Glomerular endothelial cell (primary cell): ENCODE measurements at regions not wholly inside any gene's neighbourhood (a gene's known extent, or its start where the extent isn't known, plus 50 kb on each side); places are given as distances from the start of the nearest gene placed in this dataset.

Experiments used
- DNase-seq: peaks from one replicate; pipeline ENCODE4 v3.0.0-alpha.2; 2011; ENCODE audit warnings: low read depth, low spot score; ENCODE audit errors: extremely low read depth

DNA sequence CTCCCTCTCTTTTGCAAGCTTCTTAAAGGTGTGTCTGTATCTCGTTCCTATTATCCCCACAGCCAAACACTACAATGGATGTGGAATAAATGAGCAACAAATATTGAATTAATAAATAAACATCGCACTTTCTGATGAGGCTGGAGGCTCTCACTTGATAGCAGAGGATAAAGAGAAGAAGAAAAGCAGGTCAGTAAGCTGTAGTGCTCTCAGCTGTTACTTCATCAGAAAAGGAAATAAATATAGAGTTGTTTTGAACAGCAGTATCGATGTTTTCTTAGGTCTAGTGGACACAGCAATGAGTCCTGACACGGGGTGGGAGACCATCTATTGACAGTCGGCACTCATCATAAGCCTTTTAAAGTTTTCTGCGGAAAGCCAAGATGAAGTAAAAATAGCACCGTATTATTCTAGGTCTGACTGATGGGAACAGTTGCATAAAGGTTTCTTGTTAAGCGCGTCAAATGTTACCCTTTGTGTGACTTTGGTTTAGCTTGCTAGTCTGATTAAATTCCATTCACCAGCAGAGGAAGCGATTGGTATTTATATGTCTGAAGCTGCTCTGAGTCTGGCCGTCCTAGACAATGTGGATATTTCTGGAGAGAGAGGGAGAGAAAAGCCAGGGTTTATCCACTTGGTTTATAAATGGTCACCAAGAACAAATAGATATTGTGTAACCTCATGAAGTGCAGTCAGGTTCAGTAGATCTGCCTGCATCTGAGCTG, 646.1 kb downstream of the CDH11 start:
- no peak for DNase-seq

DNA sequence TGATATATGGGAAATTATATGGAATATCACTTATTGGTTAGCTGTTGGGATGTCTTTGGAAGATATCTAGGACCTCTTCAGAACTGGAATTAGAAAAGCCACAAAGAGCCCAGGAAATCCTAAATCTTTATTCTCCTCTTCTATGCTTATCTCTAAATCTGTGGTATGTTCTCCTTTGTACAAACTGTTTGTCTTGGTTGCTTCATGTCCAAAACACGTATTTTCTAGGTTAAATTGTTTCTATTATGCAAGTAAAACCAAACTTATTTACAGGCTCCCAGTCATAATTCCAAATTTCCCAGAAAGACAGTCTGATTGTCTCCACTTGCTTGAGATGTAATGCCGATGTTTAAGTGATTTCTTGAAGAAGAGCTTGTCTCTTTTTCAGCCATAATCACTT, 650.9 kb downstream of the CDH11 start:
- no peak for DNase-seq

DNA sequence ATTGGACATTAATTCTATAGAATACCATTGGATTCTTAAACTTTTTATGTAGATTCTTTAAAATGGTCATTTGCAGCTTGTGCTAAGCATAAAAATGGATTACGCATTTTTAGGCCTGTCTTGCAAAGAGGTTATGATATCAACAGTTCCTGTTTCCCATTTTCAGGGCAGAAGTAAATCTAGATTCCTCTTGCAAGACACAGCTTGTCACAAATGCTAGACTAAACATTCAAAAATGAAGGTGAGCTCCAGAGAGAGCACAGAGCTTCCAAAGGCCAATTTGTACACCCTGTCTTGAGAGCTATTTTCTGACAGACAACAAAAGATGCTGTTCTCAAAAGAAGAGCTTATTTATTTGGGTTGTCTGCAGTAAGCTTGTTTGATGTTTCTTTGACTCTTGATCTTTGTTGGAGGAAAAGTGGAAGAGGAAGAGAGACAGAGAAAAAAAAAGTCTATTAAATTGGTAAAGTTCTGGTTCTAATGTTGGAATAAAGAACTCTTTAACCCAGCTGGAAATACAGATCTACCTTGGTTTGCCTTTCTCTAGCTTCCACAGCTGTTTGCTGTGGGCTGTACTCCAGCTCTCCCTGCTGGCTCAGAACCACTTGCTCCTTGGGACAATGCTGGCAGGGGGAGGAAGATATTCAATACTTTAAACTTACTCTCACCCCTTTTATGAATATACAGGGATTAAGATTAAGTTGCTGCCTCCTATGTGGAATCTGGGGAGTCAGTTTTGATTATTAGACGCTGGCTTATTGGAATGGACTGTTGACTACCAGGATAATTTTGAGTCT, 651.8 kb downstream of the CDH11 start:
- no peak for DNase-seq

DNA sequence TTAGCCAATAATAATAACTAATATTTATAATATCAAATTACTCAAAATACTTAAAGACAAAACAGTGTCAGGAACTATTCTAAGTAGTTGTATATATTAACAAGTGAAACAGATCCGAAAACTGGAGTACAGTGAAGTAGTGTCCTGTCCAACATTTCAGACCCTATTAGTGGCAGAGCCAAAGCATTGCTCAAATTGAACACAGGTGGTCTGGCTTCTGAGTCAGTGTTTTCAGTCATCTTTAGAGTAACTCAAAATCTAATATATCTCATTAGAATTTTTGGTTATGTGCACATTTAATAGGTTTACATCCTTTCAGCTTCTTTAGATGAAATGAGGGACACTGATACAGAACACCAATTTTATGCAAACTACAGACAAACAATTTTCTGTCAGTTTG, 652.5 kb downstream of the CDH11 start:
- no peak for DNase-seq

DNA sequence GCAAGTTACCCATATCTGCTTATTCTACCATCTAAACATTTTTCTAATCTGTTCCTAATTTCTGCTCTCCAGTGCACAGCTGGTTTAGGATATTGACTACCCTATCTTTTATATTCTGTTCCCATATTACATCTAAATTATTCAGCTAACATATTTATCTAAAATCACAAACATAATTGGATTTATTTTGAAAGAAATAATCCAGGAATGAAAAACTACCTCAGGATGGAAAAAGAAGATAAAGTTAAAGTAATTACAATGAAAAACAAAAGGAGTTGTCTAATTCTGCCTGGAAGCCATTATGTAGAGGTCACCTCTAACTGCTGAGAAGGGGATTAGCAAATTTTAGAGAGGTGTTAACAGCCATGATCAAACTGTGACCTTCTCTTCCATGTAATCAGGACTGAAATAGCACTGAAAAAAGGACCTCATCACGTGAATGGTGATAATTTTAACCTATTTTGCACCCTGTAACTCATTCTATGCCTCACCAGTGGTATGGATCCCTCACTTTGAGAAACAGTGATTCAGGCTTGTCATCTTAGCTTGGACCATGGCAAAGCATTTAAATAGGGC, 653.3 kb downstream of the CDH11 start:
- no peak for DNase-seq

DNA sequence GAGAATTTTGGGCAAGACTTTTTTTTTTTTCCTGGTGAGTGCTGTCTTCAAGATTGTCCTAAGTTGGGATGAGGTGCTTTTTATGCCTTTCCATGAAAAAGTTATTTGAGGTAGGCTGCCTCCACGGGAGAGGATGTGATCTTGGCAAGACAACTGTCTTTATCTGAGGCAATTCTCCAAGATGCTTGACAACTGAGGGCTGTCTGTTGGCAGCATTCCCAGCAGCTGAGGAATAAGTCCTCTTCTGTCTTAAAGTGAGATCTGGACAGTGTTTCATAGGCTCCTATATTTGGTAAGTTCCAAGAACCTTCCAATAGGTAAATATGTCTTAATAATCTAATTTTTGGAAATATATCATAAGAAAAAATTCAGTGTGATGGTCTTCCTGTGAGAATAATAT, 662.0 kb downstream of the CDH11 start:
- no peak for DNase-seq

DNA sequence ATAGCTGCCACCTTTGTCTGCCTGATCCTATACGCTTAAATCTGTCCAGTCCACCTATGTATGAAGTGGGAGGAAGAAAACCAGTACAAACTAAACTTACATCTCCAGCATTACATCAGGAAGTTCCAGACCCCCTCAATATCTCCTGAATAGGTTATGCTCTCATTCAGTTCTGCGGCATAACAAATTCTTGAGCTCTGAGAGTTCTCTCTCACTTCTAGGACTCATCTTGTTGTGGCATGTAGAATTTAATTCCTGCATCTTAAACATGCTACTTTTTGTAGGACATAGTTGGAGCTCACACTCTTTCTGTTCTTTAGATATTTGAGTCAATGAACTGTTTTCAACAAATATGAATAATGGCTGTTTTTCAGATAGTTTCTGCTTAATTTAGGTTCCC, 662.5 kb downstream of the CDH11 start:
- no peak for DNase-seq

DNA sequence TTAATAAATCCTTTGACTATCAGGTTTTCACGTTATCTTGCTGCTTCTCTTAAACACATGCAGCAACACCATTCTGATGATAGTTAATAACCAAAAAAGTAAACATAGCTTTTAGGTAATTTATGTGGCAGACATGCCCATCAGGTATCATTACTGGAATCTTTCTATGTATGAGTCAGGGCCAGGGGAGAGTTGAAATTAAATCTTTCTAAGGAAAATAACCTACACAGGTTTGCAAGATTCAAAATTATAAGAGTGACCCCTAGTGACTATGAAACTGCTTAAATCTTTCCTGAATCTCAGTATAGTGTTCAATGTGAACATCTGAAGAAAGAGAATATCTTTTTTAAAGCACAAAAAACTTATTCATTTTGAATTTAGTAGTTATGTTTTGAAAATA, 666.6 kb downstream of the CDH11 start:
- DNase-seq: no peak

DNA sequence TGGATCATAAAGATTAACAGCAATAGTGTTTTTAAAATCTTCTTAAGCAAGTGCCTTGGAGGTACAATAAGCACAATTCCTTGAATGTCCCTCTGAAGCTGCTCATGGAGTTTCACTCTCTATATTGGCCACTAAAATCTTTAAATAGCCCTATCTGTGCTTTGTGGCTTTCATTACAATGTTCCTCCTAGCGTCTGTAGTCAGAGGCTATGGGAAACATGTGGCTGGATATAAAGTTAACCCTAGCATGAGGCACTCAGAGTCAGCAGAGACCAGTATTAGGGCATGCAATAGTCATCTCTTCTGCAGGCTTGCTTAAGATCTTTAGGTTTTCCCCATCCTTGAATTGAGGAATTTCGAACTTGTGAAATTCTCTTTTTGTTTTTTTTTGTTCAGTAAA, 668.2 kb downstream of the CDH11 start:
- no peak for DNase-seq

DNA sequence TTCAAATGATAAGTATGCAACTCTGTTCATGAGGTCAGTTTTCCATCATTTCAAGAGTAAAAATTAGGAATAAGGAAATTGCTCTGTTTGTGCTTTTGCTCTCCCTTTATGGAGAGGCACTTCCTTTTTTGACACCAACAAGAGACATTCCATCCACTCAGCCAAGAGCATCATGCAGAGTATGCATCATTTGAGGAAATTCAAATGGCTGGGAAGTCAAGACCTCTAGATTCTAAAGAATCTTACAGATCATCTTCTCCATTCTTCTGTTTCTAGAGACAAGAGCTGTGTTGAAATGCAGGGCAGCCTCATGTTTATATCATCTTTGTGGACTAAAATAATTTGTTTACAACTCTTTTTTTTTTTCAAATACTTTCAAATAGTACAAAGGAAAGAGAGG, 669.4 kb downstream of the CDH11 start:
- no peak for DNase-seq

DNA sequence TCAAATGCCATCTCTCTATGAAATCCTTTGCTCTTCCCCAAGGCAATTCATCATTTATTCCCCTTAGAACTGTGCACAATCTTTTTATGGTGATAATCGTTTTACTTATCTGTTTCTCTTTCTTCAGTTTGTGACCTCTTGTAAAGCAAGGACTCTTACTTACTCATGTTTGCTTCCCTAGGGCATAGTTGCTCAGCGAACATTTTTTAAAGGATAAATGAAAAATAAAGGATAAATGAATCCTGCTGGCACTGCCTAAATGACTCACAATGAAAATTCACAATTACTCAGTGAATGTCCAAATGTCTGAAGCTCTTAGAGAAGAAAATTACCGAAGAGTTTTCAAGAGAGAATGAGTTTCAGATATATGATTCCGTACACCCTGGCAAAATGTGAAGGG, 671.7 kb downstream of the CDH11 start:
- DNase-seq: no peak

DNA sequence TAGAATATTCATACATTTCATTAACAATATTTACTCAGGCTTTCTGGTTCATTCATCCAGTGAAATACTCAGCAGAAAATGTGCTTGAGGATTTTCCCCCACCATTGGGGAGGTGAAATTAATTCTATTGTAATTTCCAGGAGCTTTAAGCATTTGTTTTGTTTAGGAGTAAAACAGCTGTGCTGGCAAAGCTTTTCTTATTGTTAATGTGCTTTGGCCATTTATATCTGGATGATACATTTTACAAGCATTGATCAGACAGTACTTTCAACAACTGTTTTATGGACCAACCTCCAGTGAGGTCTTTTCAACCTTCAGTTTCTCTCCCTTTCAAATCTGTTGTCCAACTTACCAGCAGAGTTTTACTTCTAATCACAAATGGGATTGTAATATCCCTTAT, 672.4 kb downstream of the CDH11 start:
- no peak for DNase-seq

DNA sequence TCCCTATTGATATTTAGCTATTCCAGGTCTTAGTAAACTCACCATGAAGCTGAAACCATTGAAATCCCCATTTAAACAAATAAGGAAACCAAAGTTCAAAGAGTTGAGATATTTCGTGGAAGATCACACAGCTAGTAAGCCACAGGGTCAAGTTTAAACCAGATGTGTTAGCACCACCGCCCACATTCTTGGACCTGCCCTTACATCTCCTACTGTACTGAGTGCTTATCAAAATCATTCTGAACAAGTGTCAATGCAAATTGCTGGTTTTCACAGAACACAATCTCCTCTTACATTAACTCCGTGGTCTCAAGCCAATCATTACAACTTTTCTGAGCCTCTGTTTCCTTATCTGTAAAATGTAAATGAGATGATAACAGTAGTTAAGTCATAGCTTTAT, 676.2 kb downstream of the CDH11 start:
- no peak for DNase-seq

DNA sequence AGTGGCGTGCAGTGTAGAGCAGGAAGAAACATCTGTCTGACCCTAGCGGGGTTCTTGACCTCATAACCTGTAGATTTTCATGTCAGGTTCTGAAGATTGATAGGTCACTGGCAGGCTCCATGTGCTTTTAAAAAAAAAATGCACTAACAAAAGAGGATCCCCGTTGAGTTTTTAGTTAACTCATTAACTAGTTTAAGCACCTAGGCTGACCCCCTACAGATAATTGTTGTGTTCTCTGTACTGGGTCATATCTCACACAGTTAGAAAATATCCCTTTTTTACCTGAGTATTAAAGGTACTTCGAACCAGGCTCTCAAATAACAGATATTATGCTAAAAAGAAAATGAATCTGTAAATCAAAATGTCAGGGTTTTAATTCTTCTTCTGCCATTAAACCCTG, 676.6 kb downstream of the CDH11 start:
- no peak for DNase-seq

DNA sequence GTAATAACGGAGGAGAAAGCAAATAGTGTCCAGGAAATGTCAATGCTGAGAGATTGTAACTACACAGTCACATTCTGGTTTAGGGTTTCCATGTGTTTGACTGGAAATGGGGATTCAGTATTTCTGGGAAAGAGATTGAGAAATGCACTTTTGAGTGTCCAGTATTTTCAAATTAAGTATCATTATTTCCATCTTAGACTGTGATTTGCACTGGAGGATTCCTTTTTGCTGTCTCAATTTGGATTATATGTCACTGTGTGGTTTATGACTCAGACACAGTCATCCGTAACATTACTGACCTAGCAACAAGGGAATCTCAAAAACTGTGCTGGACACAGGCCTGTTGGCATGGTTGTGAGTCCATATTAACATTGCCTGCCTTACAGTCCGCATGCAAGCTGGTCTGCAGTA, 681.4 kb downstream of the CDH11 start:
- DNase-seq: no peak

DNA sequence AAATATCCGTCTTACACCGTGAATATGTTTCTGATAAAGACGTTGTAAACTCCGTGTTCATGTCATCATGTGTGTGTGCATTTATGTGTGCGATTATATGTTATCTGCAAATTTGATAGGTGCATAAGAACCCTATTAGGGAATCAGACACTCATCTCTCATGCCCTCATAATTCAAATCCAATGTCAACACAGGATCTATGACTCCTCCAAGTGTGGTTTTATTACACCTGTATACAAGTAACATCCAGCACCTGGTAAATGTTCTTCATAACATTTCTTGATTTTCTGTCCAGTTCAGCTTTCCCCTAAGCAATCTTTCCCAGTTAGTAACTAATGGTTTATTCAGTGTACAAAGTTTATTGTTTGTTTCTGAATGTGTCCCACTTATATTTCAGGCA, 681.9 kb downstream of the CDH11 start:
- no peak for DNase-seq

DNA sequence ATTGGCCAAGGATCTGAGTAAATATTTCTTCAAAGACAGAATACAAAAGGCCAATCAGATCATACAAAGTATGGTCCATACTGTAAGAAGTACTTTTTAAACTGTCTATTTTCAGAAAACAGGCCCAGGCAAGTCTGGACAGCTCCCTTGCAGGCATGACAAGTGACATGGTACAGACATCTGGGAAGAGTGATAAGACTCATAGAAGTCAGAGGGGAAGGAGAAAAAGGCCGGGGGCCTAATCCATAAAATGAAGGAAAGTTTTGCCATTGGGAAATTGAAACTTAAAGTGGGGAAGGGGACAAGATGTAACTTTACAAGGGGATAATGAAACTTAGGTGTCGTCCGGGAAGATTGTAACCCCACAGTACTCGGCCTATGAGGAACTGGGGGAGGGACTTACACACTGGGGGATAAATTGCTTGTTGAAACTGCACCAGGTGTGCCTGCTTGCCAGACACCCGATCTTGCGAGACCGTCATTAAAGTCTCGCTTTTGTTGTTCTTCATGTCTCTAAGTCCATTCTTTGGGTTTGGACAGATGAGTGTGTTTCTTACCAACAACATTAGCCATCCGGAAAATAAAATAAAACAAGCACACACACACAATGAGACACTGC, 684.0 kb downstream of the CDH11 start:
- no peak for DNase-seq

DNA sequence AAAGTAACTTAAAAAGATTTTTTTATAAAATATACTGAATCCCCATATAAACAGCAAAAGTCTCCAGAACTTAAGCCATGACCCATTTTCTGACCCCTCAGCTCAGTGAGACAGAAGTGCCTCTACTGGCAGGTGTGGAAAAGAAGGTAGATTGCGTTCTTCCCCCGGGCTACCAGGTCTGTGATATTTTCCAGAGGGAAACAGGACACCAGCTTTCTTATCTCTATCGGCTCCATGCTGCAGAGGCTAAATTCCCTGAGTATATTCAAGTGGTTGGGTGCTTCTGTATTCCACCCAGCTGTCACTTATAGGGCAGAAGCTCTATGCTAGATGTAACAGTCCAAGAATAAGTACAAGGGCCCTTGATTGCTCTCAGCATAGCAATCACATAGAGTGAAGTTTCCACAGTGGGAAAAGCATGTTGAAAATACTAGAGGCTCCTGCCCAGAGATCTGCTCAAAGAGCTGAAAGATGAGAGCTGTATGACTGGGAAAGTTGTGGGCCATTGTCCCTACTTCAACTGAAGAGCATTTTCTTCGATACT, 687.3 kb downstream of the CDH11 start:
- DNase-seq: no peak

DNA sequence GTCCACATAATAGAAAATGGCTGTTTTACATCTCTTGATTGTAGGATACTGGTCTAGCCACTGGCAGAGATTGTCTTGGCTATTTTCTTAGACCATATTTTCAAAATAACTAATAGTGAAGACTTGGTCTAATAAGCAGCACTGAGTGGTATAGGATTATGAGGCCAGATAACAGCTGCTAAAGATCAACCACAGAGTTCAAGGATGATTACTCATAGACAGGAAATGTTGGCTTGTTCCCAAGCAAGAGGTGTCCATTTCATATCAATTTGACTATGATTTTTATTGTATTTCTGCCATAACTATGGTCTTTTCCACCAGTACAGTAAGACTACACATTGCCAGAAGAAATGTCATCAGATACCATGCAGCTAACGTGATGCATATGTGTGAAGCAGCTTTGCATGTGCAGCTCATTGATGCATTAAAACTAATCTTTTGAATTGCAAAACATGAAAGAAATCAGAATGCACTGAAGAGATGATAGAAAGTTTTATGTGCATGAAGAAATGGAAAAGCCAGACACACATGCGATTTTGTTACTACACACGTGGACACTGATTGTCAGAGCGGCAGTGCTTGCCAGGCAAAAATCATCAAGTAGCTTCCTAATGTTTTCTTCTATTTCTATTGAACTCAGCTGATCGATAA, 693.3 kb downstream of the CDH11 start:
- no peak for DNase-seq

DNA sequence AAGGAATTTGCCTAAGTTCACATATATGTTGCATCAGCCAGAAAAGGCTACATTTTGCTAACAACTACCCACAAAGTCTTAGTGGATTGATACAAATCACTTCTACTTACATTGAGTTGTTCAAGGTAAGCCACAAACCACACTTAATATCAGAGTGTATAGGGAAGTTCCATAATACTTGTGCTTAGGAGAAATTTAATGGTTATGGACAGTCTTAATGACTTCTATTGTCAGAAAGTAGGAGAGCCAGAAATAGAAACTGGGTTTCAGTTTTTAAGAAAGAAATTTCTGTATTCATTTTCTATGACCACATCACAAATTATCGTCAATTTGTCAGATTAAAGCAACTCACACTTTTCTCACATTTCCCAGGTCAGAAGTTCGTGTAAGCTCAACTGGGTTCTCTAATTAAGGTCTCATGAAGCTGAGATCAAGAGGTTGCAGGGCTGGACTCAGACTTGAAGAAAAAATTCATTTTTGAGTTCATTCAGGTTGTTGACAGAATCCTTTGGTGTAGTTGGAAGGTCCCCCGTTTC, 695.7 kb downstream of the CDH11 start:
- no peak for DNase-seq

DNA sequence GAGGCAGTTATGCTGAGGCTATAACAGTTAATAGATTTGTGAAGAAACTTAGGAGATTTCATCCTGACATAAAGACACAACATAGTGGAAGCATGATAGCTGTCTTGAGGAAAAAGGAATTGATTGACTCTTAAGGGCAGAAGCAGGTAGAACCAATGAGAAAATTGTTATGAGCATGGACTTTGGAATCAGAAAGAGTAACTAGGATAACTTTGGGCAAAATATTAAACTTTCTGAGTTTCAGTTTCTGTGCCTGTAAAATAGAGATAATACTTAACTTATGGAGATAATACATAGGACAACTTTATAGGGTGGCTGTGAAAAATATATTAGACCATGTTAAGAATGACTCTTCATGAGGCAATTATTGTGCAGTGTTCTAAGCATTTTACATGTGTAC, 696.5 kb downstream of the CDH11 start:
- DNase-seq: no peak
